ENCODE measurements at regions not wholly inside any gene's neighbourhood (a gene's known extent, or its start where the extent isn't known, plus 50 kb on each side); places are given as distances from the start of the nearest gene placed in this dataset.

DNA sequence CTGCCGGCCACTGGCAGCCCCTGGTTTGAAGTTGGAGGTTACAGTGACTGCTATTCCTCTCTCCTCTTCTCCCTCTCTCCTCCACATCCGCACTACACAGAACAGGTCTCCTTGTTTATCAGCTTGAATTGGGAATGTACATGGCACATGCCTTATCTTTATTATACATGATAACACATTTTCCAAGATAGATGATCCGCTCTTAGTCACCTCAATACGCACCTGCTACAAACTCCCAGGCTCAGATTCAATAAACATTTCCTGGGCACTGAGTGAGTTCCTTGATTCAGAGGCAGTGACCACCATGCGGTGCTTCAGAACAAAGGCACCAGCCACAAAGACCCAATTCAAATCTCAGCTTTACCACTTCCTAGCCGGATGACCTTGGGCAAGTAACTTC is 227.7 kb downstream of the TSHZ3 start:
- no peaks in the 10 kb centered on the region for H3K9me3 ChIP-seq (ENCODE audit: low read depth)
- H3K79me2 ChIP-seq (ENCODE audit: low read depth): no peaks in the 10 kb centered on the region
- Mint-ChIP-seq H3K36me3 (no peaks in the 10 kb centered on the region), H3K27me3 (ENCODE audit: insufficient read depth, low read depth) (peaks cover 8% of the 10 kb centered on the region), H3K27ac (no peak overlapping the region), H3K9me3 (peaks cover 2% of the 10 kb centered on the region), H3K4me3 (no peak overlapping the region), H3K4me1 (peaks cover 6% of the 10 kb centered on the region)
- no peaks in the 10 kb centered on the region for H3K27me3 ChIP-seq
- H2AFZ ChIP-seq (replicated peaks): peak overlapping the region; percentile 19
- no peak overlapping the region for H3K4me3 ChIP-seq
- TF ChIP-seq, protein P1, sequence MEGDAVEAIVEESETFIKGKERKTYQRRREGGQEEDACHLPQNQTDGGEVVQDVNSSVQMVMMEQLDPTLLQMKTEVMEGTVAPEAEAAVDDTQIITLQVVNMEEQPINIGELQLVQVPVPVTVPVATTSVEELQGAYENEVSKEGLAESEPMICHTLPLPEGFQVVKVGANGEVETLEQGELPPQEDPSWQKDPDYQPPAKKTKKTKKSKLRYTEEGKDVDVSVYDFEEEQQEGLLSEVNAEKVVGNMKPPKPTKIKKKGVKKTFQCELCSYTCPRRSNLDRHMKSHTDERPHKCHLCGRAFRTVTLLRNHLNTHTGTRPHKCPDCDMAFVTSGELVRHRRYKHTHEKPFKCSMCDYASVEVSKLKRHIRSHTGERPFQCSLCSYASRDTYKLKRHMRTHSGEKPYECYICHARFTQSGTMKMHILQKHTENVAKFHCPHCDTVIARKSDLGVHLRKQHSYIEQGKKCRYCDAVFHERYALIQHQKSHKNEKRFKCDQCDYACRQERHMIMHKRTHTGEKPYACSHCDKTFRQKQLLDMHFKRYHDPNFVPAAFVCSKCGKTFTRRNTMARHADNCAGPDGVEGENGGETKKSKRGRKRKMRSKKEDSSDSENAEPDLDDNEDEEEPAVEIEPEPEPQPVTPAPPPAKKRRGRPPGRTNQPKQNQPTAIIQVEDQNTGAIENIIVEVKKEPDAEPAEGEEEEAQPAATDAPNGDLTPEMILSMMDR (IDR thresholded peaks at IDR 0.05): no peak
- TF ChIP-seq EZH2phosphoT487 (IDR thresholded peaks at IDR 0.05): no peak
- no peak for TF ChIP-seq EZH2 (IDR thresholded peaks at IDR 0.05)
- H3F3A ChIP-seq (ENCODE audit: low read depth): no peaks in the 10 kb centered on the region
- no peaks in the 10 kb centered on the region for H3K4me1 ChIP-seq
- H4K20me1 ChIP-seq (ENCODE audit: low read depth): no peaks in the 10 kb centered on the region
- no peak overlapping the region for H3K9ac ChIP-seq
- no peaks in the 10 kb centered on the region for H3K36me3 ChIP-seq
- DNase-seq (ENCODE audit: low spot score): no peak
- H3K4me2 ChIP-seq: no peak overlapping the region
- H3K27ac ChIP-seq: no peak overlapping the region

DNA sequence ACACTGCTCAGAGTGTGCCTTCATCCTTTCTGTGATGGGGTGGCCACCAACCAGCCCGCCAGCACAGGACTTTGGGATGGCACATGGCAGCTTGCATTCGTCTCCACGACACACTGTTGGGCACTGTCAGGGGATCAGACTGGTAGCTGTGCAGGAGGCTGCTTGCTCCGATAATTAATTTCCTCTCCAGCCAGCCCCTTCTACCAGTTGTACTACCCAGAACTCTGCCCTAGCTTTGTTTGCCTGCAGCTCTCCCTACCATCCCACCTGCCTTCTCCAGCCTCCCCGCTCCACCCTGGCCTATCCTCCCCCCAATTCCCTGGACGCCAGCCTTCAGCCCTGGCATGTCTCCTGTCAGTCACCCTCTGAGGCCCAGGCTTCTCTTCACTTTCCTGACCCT is 228.3 kb downstream of the TSHZ3 start:
- no peak for DNase-seq (ENCODE audit: low spot score)
- H3K4me3 ChIP-seq: no peak overlapping the region
- H4K20me1 ChIP-seq (ENCODE audit: low read depth): no peaks in the 10 kb centered on the region
- Mint-ChIP-seq H3K36me3 (no peaks in the 10 kb centered on the region), H3K27ac (no peak overlapping the region), H3K9me3 (peaks cover 2% of the 10 kb centered on the region), H3K4me3 (no peak overlapping the region), H3K27me3 (ENCODE audit: insufficient read depth, low read depth) (peaks cover 8% of the 10 kb centered on the region), H3K4me1 (peaks cover 6% of the 10 kb centered on the region)
- no peaks in the 10 kb centered on the region for H3K27me3 ChIP-seq
- no peak overlapping the region for H3K4me2 ChIP-seq
- TF ChIP-seq, protein P1 (IDR thresholded peaks at IDR 0.05): no peak
- TF ChIP-seq EZH2 (IDR thresholded peaks at IDR 0.05) (no peak), EZH2phosphoT487 (IDR thresholded peaks at IDR 0.05) (no peak)
- H3K36me3 ChIP-seq: no peaks in the 10 kb centered on the region
- no peaks in the 10 kb centered on the region for H3K9me3 ChIP-seq (ENCODE audit: low read depth)
- no peaks in the 10 kb centered on the region for H3K4me1 ChIP-seq
- H2AFZ ChIP-seq (replicated peaks): no peak overlapping the region
- no peaks in the 10 kb centered on the region for H3K79me2 ChIP-seq (ENCODE audit: low read depth)
- no peak overlapping the region for H3K9ac ChIP-seq
- no peaks in the 10 kb centered on the region for H3F3A ChIP-seq (ENCODE audit: low read depth)
- no peak overlapping the region for H3K27ac ChIP-seq

DNA sequence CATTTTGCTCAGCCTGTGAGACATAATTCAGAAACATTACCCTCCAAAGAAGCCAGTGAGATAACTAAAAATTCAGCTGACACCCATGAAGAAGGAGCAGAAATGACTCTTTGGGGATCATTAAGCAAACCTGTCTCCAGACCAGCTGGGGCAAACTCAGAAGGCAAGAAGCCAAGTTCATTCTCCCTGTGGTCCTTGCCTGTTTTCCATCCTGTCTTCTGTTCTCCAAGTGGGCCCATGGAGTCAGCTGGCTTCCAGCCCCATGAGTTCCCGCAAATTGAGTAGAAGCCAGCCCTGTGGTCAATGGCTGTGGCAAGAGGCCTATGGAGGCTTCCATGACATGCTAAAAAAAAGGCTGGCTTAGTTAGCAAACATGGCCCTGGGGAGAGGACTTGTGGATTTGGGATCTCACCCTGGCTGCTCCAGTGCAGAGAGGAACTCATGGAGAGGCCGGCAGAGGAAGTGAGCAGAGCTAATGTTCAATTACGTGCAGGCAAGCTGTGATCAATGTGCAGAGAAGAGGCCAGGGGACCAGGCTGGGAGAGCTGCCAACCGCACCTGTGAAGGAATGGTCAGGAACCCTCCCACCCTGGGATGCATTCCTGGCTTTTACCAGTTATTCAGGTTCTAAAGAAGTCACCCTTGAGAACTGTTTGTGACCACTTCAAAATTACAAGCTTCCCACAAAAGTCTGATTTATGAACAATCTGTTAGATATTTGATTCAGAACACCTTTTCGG is 229.1 kb downstream of the TSHZ3 start:
- Mint-ChIP-seq H3K9me3 (peaks cover 2% of the 10 kb centered on the region), H3K27me3 (ENCODE audit: insufficient read depth, low read depth) (peaks cover 8% of the 10 kb centered on the region), H3K4me3 (no peak overlapping the region), H3K27ac (no peak overlapping the region), H3K4me1 (peaks cover 6% of the 10 kb centered on the region), H3K36me3 (no peaks in the 10 kb centered on the region)
- Histone ChIP-seq H3K4me2 (no peak overlapping the region), H4K20me1 (ENCODE audit: low read depth) (no peaks in the 10 kb centered on the region), H3K9ac (no peak overlapping the region), H3K9me3 (ENCODE audit: low read depth) (no peaks in the 10 kb centered on the region), H3F3A (ENCODE audit: low read depth) (no peaks in the 10 kb centered on the region), H3K4me3 (no peak overlapping the region), H3K27me3 (no peaks in the 10 kb centered on the region), H3K27ac (no peak overlapping the region), H3K36me3 (no peaks in the 10 kb centered on the region), H3K79me2 (ENCODE audit: low read depth) (no peaks in the 10 kb centered on the region), H3K4me1 (no peaks in the 10 kb centered on the region), H2AFZ (replicated peaks) (no peak overlapping the region)
- no peak for TF ChIP-seq EZH2 (IDR thresholded peaks at IDR 0.05)
- no peak for TF ChIP-seq EZH2phosphoT487 (IDR thresholded peaks at IDR 0.05)
- TF ChIP-seq, protein P1 (IDR thresholded peaks at IDR 0.05): no peak
- no peak for DNase-seq (ENCODE audit: low spot score)

Measured in neural progenitor cell (in vitro differentiated cells).